Thoracic aorta (tissue), 2 donors: ENCODE measurements at regions not wholly inside any gene's neighbourhood (a gene's known extent, or its start where the extent isn't known, plus 50 kb on each side); places are given as distances from the start of the nearest gene placed in this dataset.

Experiments
- ATAC-seq: fragments of 150-250 bp; one replicate; pipeline ENCODE4 v1.8.0; 2017; ENCODE audit warnings: low read depth; ENCODE audit not compliant: insufficient number of reproducible peaks, low FRiP score
- DNase-seq: peaks from one replicate; pipeline ENCODE4 v3.0.0-alpha.2; 2020; ENCODE audit warnings: low spot score
- H3K27ac ChIP-seq, 2 donors: fragments of 200-600 bp; sonication (generic); 1 replicate in 1 of 2; 2 replicates in 1 of 2; pipeline ENCODE4 v1.5.1; 2016; ENCODE audit warnings: mild to moderate bottlenecking in 2 of 2, moderate library complexity in 2 of 2
- H3K27me3 ChIP-seq: fragments of 200-600 bp; sonication (generic); replicated peaks from 2 replicates; pipeline ENCODE4 v1.6.0; 2016; ENCODE audit warnings: mild to moderate bottlenecking; ENCODE audit not compliant: insufficient read depth
- H3K36me3 ChIP-seq: fragments of 200-600 bp; sonication (generic); one replicate; pipeline ENCODE4 v1.5.1; 2016
- H3K4me1 ChIP-seq, 2 donors: fragments of 200-600 bp; sonication (generic); 1 replicate in 1 of 2; 2 replicates in 1 of 2; pipeline versions ENCODE4 v1.5.1 to v1.6.0; 2016; ENCODE audit warnings: low read depth in 2 of 2, mild to moderate bottlenecking in 1 of 2; ENCODE audit not compliant: control insufficient read depth in 1 of 2
- H3K4me3 ChIP-seq: fragments of 200-600 bp; sonication (generic); 2 replicates; pipeline ENCODE4 v1.5.1; 2016; ENCODE audit warnings: mild to moderate bottlenecking
- H3K9me3 ChIP-seq: fragments of 200-600 bp; sonication (generic); 2 replicates; pipeline ENCODE4 v1.5.1; 2016
- TF ChIP-seq, protein P1 (sequence below): fragments of 200-600 bp; sonication (generic); IDR thresholded peaks from one replicate; pipeline ENCODE4 v1.5.1; 2019; ENCODE audit warnings: antibody characterized with exemption

DNA sequence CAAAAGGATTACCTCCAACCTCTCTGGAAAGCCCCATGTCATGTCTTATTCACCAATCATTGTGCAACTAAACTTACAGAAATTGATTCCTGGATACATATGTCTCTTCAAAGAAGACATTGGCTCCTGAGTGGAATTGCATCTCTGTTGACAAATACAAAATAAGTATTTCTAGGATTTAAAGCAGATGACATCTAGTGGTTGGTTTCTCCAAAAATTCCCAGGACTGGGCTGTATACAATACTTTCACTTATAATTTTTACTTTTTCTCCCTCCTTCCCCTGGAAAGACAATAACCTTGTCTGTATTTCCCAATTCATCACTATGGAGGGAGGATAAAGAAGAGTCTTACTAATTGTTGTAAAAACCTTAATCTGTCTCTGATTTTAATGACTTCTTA, 1347.4 kb downstream of the NCAM2 start:
- ATAC-seq (no peak), DNase-seq (no peak)
- no peaks in the 10 kb centered on the region for H3K9me3 ChIP-seq
- no peak overlapping the region for H3K4me3 ChIP-seq
- TF ChIP-seq, protein P1, sequence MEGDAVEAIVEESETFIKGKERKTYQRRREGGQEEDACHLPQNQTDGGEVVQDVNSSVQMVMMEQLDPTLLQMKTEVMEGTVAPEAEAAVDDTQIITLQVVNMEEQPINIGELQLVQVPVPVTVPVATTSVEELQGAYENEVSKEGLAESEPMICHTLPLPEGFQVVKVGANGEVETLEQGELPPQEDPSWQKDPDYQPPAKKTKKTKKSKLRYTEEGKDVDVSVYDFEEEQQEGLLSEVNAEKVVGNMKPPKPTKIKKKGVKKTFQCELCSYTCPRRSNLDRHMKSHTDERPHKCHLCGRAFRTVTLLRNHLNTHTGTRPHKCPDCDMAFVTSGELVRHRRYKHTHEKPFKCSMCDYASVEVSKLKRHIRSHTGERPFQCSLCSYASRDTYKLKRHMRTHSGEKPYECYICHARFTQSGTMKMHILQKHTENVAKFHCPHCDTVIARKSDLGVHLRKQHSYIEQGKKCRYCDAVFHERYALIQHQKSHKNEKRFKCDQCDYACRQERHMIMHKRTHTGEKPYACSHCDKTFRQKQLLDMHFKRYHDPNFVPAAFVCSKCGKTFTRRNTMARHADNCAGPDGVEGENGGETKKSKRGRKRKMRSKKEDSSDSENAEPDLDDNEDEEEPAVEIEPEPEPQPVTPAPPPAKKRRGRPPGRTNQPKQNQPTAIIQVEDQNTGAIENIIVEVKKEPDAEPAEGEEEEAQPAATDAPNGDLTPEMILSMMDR = no peak
- no peaks in the 10 kb centered on the region for H3K36me3 ChIP-seq
- H3K4me1 ChIP-seq = no peaks in the 10 kb centered on the region
- no peaks in the 10 kb centered on the region for H3K27me3 ChIP-seq
- H3K27ac ChIP-seq = no peak overlapping the region

DNA sequence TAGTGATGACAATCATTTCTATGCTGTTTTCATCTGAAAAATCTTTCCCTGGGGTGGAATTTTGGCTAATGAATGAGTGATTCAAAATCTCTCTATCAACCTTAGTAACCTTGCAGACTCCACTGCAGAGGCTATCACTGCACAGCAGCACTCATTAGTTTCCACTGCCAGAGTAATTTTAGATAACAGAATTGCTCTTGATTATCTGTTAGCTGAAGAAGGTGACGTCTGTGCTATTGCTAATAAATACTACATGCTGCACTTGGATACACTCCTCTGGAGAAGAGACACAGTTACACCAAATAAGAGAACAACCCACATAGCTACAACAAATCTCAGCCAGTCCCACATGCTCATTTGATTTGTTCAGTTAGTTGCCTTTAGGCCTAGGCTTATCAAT, 1348.4 kb downstream of the NCAM2 start:
- no peak overlapping the region for H3K4me3 ChIP-seq
- H3K27ac ChIP-seq = no peak overlapping the region
- TF ChIP-seq, protein P1 = no peak
- no peak for ATAC-seq
- H3K4me1 ChIP-seq = no peaks in the 10 kb centered on the region
- no peaks in the 10 kb centered on the region for H3K9me3 ChIP-seq
- no peaks in the 10 kb centered on the region for H3K27me3 ChIP-seq
- DNase-seq = no peak
- no peaks in the 10 kb centered on the region for H3K36me3 ChIP-seq

DNA sequence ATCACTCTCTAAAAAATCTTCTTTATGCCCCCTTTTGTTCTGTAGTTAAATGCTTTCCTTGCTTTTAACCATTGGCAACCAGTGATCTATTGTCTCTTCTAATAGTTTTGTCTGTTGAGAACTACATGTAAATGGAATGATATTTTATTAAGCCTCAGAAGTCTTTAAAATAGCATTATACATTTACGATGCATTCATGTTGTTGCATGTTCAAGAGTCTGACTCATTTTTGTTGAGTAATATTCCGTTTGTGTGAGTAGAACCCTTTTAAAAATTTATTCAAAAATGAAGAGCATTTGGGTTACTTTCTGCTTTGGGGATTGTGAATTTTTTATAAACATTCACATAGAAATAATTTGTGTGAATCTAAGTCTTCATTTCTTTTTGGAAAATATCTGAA, 1352.9 kb downstream of the NCAM2 start:
- TF ChIP-seq, protein P1 = no peak
- Histone ChIP-seq H3K4me1 (no peaks in the 10 kb centered on the region), H3K27ac (no peak overlapping the region), H3K9me3 (no peaks in the 10 kb centered on the region), H3K36me3 (no peaks in the 10 kb centered on the region), H3K27me3 (no peaks in the 10 kb centered on the region), H3K4me3 (no peak overlapping the region)
- DNase-seq (no peak), ATAC-seq (no peak)

DNA sequence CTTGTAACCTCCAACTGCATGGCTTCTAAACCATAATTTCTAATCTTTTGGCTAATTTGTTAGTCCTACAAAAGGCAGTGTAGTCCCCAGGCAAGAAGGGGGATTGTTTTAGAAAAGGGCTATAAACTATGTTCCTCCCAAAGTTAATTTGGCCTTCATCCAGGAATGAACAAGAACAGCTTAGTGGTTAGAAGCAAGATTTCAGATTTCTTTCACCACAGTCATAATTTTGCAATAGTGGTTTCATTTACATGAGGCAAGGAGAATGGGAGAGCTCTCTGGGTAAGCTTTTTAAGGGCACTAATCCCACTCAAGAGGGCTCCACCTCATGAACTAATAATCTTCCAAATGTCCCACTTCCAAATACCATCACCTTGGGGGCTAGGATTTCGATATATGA, 1353.9 kb downstream of the NCAM2 start:
- no peaks in the 10 kb centered on the region for H3K36me3 ChIP-seq
- H3K4me1 ChIP-seq = no peaks in the 10 kb centered on the region
- no peak overlapping the region for H3K27ac ChIP-seq
- H3K4me3 ChIP-seq = no peak overlapping the region
- ATAC-seq (no peak), DNase-seq (no peak)
- TF ChIP-seq, protein P1 = no peak
- no peaks in the 10 kb centered on the region for H3K27me3 ChIP-seq
- no peaks in the 10 kb centered on the region for H3K9me3 ChIP-seq

DNA sequence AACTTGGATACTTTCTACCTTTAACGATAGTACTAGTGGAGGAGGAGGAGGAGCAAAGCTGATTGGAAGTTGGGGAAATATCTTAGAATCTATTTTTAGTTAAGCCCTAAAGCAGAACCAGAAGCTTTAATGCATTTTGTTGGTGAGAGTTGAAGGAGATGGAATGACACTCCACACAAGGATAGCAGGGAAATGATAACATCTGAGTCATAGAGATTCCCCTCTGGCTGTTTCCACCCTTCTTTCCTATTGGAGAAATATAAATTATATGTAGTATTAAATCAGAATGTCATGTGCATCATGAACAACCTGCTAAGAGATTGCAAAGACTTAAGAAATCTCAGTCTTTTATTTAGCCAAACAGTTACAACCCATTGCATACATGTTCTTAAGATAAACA, 1357.7 kb downstream of the NCAM2 start:
- Histone ChIP-seq H3K27ac (no peak overlapping the region), H3K27me3 (no peaks in the 10 kb centered on the region), H3K4me3 (no peak overlapping the region), H3K36me3 (no peaks in the 10 kb centered on the region), H3K9me3 (no peaks in the 10 kb centered on the region), H3K4me1 (no peaks in the 10 kb centered on the region)
- no peak for ATAC-seq
- no peak for DNase-seq
- TF ChIP-seq, protein P1 = no peak
